Body of pancreas (tissue), 4 donors: ENCODE measurements at regions not wholly inside any gene's neighbourhood (a gene's known extent, or its start where the extent isn't known, plus 50 kb on each side); places are given as distances from the start of the nearest gene placed in this dataset.

Experiments used
- ATAC-seq: fragments of 150-250 bp; one replicate; pipeline ENCODE4 v1.9.1; 2016
- DNase-seq, 4 donors: peaks; one replicate each; pipeline ENCODE4 v3.0.0-alpha.2; 2019
- H3K27ac ChIP-seq, 4 donors: fragments of 200-600 bp; sonication (generic); 1 replicate in 3 of 4; 2 replicates in 1 of 4; pipeline versions ENCODE4 v1.5.1 to v1.6.1; 2016 to 2019; ENCODE audit warnings: mild to moderate bottlenecking in 1 of 4, mixed read lengths in 1 of 4, moderate library complexity in 1 of 4
- H3K27me3 ChIP-seq, 2 donors: fragments of 200-600 bp; sonication (generic); one replicate each; pipeline ENCODE4 v1.6.0; 2016; ENCODE audit warnings: mild to moderate bottlenecking in 1 of 2
- H3K36me3 ChIP-seq, 2 donors: fragments of 200-600 bp; sonication (generic); replicated peaks in 1 of 2; 2 replicates each; pipeline ENCODE4 v1.5.1; 2016; ENCODE audit warnings: low read depth in 2 of 2; ENCODE audit not compliant: insufficient read depth in 1 of 2
- H3K4me1 ChIP-seq: fragments of 200-600 bp; sonication (generic); one replicate; pipeline ENCODE4 v1.6.0; 2016
- H3K4me3 ChIP-seq, 2 donors: fragments of 200-600 bp; sonication (generic); 1 replicate in 1 of 2; 2 replicates in 1 of 2; pipeline ENCODE4 v1.5.1; 2016 to 2019
- H3K9me3 ChIP-seq, 3 donors: fragments of 200-600 bp; sonication (generic); 1 replicate in 2 of 3; 2 replicates in 1 of 3; pipeline ENCODE4 v1.5.1; 2016
- POLR2A ChIP-seq, 3 donors: fragments of 450-650 bp; IDR thresholded peaks; one replicate each; pipeline ENCODE4 v1.6.1; 2016; ENCODE audit warnings: antibody characterized with exemption in 3 of 3, mild to moderate bottlenecking in 2 of 3
- WGBS, 2 donors: methylation state at CpG; one replicate each; pipeline ENCODE4 v1.1.5; 2017; 5-methylcytosine and 5-hydroxymethylcytosine counted together
- intact Hi-C: fragments of 100-400 bp; cut with DNase I; formaldehyde crosslinking; loops from one replicate; pipeline ENCODE4 v1.15.1; 2023
- TF ChIP-seq, protein P1 (sequence below), 7 experiments: fragments of 450-650 bp in 4 of 7; fragments of 200-600 bp in 3 of 7; sonication (generic) in 3 of 7; IDR thresholded peaks; one replicate each; pipeline ENCODE4 v1.5.1; 2016 to 2019; ENCODE audit warnings: antibody characterized with exemption in 7 of 7

DNA sequence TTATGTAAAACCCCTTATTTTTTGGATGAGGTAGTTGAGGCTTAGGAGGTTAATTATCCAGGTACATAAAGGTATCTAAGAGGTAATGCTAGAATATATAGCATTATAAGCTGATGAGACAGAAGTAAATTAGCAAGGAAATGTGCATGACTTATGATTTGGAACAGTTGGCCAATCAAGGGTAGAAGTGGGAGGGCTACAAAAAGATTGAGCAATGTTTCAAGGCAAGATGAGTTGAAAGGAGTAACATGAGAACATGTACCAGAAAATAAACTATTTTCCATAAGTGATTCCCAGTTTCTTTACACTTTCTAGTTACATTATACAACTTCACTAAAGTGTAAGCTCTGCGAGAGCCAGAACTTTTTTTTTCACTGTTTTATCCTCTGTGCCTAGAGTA, 290.9 kb downstream of the LRIG3 start:
- H3K36me3 ChIP-seq, result no peaks in the 10 kb centered on the region
- no peaks in the 10 kb centered on the region for H3K9me3 ChIP-seq
- DNase-seq (no peak), ATAC-seq (no peak)
- no peaks in the 10 kb centered on the region for H3K4me1 ChIP-seq
- TF ChIP-seq, protein P1, sequence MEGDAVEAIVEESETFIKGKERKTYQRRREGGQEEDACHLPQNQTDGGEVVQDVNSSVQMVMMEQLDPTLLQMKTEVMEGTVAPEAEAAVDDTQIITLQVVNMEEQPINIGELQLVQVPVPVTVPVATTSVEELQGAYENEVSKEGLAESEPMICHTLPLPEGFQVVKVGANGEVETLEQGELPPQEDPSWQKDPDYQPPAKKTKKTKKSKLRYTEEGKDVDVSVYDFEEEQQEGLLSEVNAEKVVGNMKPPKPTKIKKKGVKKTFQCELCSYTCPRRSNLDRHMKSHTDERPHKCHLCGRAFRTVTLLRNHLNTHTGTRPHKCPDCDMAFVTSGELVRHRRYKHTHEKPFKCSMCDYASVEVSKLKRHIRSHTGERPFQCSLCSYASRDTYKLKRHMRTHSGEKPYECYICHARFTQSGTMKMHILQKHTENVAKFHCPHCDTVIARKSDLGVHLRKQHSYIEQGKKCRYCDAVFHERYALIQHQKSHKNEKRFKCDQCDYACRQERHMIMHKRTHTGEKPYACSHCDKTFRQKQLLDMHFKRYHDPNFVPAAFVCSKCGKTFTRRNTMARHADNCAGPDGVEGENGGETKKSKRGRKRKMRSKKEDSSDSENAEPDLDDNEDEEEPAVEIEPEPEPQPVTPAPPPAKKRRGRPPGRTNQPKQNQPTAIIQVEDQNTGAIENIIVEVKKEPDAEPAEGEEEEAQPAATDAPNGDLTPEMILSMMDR (IDR thresholded peaks at IDR 0.05), result no peak
- TF ChIP-seq POLR2A (IDR thresholded peaks at IDR 0.05), result no peak
- intact Hi-C loops, result no loop called here
- WGBS, 2 donors, result 89% methylated on average over 1 of the region's 1 CpG
- no peaks in the 10 kb centered on the region for H3K27me3 ChIP-seq
- no peak overlapping the region for H3K4me3 ChIP-seq
- H3K27ac ChIP-seq, result no peak overlapping the region

DNA sequence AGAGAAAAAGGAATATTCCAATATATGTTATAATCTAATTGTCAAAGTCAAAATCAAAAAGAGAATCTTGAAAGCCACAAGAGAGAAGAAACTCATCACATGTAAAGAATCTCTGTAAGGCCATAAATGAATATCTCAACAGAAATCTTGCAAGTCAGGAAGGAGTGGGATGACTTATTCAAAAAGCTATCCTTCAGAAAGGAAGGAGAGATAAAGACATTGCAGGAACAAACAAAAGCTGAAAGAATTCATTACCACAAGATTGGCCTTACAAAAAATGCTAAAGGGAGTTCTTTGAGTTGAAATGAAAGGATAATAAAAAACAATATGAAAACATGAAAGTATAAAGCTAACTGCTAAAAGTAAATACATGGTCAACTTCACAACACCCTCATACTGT, 286.8 kb downstream of the LRIG3 start:
- ATAC-seq, result no peak
- intact Hi-C loops, result no loop called here
- Histone ChIP-seq H3K9me3 (no peaks in the 10 kb centered on the region), H3K4me3 (no peak overlapping the region), H3K36me3 (no peaks in the 10 kb centered on the region), H3K27me3 (no peaks in the 10 kb centered on the region), H3K27ac (no peak overlapping the region), H3K4me1 (no peaks in the 10 kb centered on the region)
- TF ChIP-seq, protein P1 (IDR thresholded peaks at IDR 0.05), result no peak
- TF ChIP-seq POLR2A (IDR thresholded peaks at IDR 0.05), result no peak
- DNase-seq, result no peak

DNA sequence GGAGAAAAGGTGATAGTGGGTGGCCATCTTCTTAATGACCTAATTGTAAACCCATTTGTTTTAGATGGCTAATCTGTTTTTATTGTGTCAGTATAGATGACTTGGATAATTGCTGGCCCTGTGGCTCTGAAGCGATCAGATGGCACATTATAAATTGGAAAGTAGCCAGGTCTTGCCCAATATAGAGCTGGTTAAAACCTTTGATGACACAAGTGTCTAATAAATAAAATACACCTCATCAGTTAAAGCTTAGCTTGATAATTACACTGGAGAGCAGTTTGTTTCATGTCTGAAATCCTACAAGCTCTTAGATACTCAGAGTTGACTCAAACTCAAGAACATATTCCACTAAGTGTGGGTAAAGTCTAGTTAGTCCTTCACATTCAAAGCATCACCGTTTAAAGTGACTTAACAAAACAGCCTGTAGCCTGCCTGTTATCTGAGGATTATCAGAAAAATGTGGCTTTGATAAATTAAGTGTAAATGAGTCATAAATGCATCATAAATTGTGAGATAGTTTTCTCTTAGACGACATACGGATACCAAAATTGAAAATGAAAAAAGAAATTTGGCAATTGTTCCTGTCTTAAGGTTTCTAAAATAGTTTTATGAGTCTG, 280.9 kb downstream of the LRIG3 start:
- 42 to 48% methylated on average over 4 of the region's 4 CpGs for WGBS, 2 donors

DNA sequence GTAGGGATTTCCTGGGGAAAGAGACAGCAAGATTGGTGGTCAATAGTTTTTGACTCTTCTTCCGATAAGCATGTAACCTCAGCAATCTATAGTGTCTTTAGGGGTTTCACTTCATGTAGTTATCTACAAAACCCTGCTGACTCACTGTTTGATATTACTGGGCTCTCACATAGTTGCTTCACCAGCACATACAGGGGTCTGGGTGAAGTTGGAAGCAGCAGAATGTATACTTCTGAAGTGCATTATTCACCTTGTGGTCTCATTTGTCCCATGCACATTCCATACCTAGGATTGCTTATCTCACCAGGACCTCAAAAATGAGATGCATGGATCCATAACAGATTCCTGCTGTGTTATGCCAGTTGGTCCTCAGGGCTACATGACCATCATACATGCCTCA, 280.0 kb downstream of the LRIG3 start:
- TF ChIP-seq, protein P1 (IDR thresholded peaks at IDR 0.05), result no peak
- no peak for TF ChIP-seq POLR2A (IDR thresholded peaks at IDR 0.05)
- no peaks in the 10 kb centered on the region for H3K27me3 ChIP-seq
- no peaks in the 10 kb centered on the region for H3K4me1 ChIP-seq
- no peak overlapping the region for H3K27ac ChIP-seq
- H3K4me3 ChIP-seq, result no peak overlapping the region
- WGBS, 2 donors, result 89 to 100% methylated on average over 1 of the region's 1 CpG
- ATAC-seq (no peak), DNase-seq (no peak)
- H3K9me3 ChIP-seq, result no peaks in the 10 kb centered on the region
- no peaks in the 10 kb centered on the region for H3K36me3 ChIP-seq
- intact Hi-C loops, result no loop called here

More for the DNA sequence above, 280.9 kb downstream of the LRIG3 start:
- no peak for TF ChIP-seq POLR2A (IDR thresholded peaks at IDR 0.05)
- TF ChIP-seq, protein P1 (IDR thresholded peaks at IDR 0.05), result no peak
- DNase-seq (peak in 1 of 4 donors; percentile 6), ATAC-seq (no peak)
- H3K4me1 ChIP-seq, result no peaks in the 10 kb centered on the region
- no peaks in the 10 kb centered on the region for H3K9me3 ChIP-seq
- no peaks in the 10 kb centered on the region for H3K36me3 ChIP-seq
- H3K27me3 ChIP-seq, result no peaks in the 10 kb centered on the region
- no peak overlapping the region for H3K4me3 ChIP-seq
- intact Hi-C loops, result no loop called here
- H3K27ac ChIP-seq, result no peak overlapping the region

DNA sequence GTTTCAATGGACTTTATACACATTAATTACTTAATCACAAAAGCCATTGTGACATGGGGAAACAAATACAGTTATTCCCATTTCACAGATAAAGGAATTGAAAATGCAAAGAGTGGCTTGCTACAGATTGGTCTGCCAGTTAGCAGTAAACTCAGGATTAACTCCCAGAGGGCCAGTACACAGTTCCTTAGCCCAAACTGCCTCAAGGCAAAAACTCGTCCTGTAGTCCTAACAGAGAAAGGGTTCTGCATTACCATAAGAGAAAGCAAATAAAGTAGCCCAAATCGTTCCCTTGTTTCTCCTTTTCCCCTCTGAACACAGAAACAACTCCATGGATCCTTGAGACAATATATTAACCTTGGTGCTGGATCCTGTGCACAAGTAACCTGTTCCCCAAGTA, 274.4 kb downstream of the LRIG3 start:
- Histone ChIP-seq H3K36me3 (no peaks in the 10 kb centered on the region), H3K27me3 (no peaks in the 10 kb centered on the region), H3K9me3 (no peaks in the 10 kb centered on the region), H3K4me1 (no peaks in the 10 kb centered on the region), H3K4me3 (no peak overlapping the region), H3K27ac (no peak overlapping the region)
- DNase-seq, result no peak
- TF ChIP-seq, protein P1 (IDR thresholded peaks at IDR 0.05), result no peak
- no peak for TF ChIP-seq POLR2A (IDR thresholded peaks at IDR 0.05)
- WGBS, 2 donors, result 60 to 72% methylated on average over 2 of the region's 2 CpGs
- ATAC-seq, result no peak
- intact Hi-C loops, result no loop called here
